ENCODE measurements at regions not wholly inside any gene's neighbourhood (a gene's known extent, or its start where the extent isn't known, plus 50 kb on each side); places are given as distances from the start of the nearest gene placed in this dataset.

- WGBS (ENCODE audit: missing lambda C conversion rate): 7% methylated on average over 3 of the region's 3 CpGs
- no peak overlapping the region for H3K4me3 ChIP-seq
- H3K4me2 ChIP-seq: no peak overlapping the region
- no peak for DNase-seq (ENCODE audit: low read depth in 1 of 2, low spot score in 1 of 2)
- ChIA-PET CTCF (no interaction called here), POLR2A (no interaction called here)
- no peak for ATAC-seq
- H3K9me3 ChIP-seq: no peaks in the 10 kb centered on the region
- no peaks in the 10 kb centered on the region for H3K4me1 ChIP-seq
- FAIRE-seq: no peak
- H3K27ac ChIP-seq: no peak overlapping the region
- TF ChIP-seq POLR2AphosphoS2 (conservative IDR thresholded peaks at IDR 0.05; ENCODE audit: low read length): no peak
- TF ChIP-seq MYC (IDR thresholded peaks at IDR 0.05; ENCODE audit: borderline replicate concordance, low read length): no peak
- no peak for TF ChIP-seq JUNB (IDR thresholded peaks at IDR 0.05)
- TF ChIP-seq HES2 (IDR thresholded peaks at IDR 0.05): no peak
- TF ChIP-seq E2F6 (IDR thresholded peaks at IDR 0.05; ENCODE audit: borderline replicate concordance, low read depth): no peak
- TF ChIP-seq NFE2L2 (conservative IDR thresholded peaks at IDR 0.05; ENCODE audit: low read length): no peak
- TF ChIP-seq CHD2 (IDR thresholded peaks at IDR 0.05; ENCODE audit: low read length, partially characterized antibody): no peak
- TF ChIP-seq HMGXB4 (CRISPR knock-in tag; IDR thresholded peaks at IDR 0.05; ENCODE audit: borderline replicate concordance): no peak
- no peak for TF ChIP-seq ZFP36 (IDR thresholded peaks at IDR 0.05; ENCODE audit: borderline replicate concordance, partially characterized antibody)
Measured at GRCh38 chr10:105982735-105983134, 1181.8 kb downstream of the SORCS1 start.

GRCh38 chr10:105981679-105982078, 1182.8 kb downstream of the SORCS1 start:
- no peak overlapping the region for H3K4me2 ChIP-seq
- no peak overlapping the region for H3K4me3 ChIP-seq
- TF ChIP-seq TFCP2L1 (CRISPR knock-in tag; IDR thresholded peaks at IDR 0.05) (no peak), RFX5 (IDR thresholded peaks at IDR 0.05) (no peak), E2F6 (IDR thresholded peaks at IDR 0.05; ENCODE audit: borderline replicate concordance, low read depth) (no peak), CTCF (IDR thresholded peaks at IDR 0.05) (no peak), ESRRA (IDR thresholded peaks at IDR 0.05; ENCODE audit: borderline replicate concordance, low read length) (no peak), REST (IDR thresholded peaks at IDR 0.05) (no peak), RAD21 (conservative IDR thresholded peaks at IDR 0.05 in 1 of 2, IDR thresholded peaks at IDR 0.05 in 1 of 2) (no peak), SMC3 (IDR thresholded peaks at IDR 0.05) (no peak), EHF (CRISPR knock-in tag; IDR thresholded peaks at IDR 0.05) (no peak), HOXA7 (CRISPR knock-in tag; IDR thresholded peaks at IDR 0.05) (no peak), POLR2A (IDR thresholded peaks at IDR 0.05; ENCODE audit: low read length) (no peak), JUN (IDR thresholded peaks at IDR 0.05) (no peak), USF2 (IDR thresholded peaks at IDR 0.05) (no peak), HMGXB4 (CRISPR knock-in tag; IDR thresholded peaks at IDR 0.05; ENCODE audit: borderline replicate concordance) (no peak), NR3C1 (IDR thresholded peaks at IDR 0.05) (no peak), ZNF302 (CRISPR knock-in tag; IDR thresholded peaks at IDR 0.05) (no peak), KDM5A (IDR thresholded peaks at IDR 0.05) (no peak)
- H3K4me1 ChIP-seq: no peaks in the 10 kb centered on the region
- no peak for FAIRE-seq
- ChIA-PET POLR2A (no interaction called here), CTCF (no interaction called here)
- H3K9me3 ChIP-seq: no peaks in the 10 kb centered on the region
- no peak for ATAC-seq
- H3K27ac ChIP-seq: no peak overlapping the region
- DNase-seq (ENCODE audit: low read depth in 1 of 2, low spot score in 1 of 2): no peak
- WGBS (ENCODE audit: missing lambda C conversion rate): 7% methylated on average over 2 of the region's 2 CpGs
